HG03095 (cell line): ENCODE measurements at regions not wholly inside any gene's neighbourhood (a gene's known extent, or its start where the extent isn't known, plus 50 kb on each side); places are given as distances from the start of the nearest gene placed in this dataset.
"Not testable (repeated sequence)": the region's sequence is repeated elsewhere in the genome, so short reads cannot be mapped to it uniquely, and the experiment has no call there.

ENCODE experiments used
- ATAC-seq: cut with Tn5 transposase; IDR thresholded peaks from one replicate; pipeline ENCODE4 v1.9.1; 2021; ENCODE audit warnings: moderate library complexity; ENCODE audit not compliant: unreplicated experiment

DNA sequence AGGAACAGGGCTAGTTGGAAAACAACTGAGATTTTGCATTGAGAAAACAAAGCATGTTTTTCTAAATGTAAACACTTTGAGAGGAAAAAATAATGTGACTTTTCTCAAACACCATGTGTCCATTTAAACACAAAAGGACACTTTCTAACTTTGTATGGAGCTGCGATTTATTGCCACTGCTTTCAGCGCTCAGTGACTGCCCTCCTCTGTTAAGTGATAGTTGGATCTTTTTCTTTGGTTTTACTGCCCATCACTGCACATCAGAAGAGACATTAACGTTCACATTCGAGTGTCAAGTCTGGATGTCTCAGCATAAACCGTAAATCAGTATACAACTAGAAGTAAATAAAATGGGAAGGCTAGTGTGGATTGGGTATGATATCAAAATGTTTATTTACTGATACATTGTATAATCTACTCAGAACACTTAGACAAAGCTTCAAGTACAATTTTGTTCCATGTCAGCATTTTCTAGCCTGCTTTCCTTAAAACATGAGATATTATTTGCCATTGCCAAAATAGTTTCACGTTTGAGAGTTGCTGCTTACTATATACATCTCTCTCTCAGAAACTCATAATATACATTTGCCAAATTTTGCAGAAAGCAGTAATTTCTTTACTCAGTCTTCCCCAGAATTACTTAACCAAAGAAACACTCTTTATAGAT, 237.6 kb downstream of the IKZF2 start:
- ATAC-seq: no peak

DNA sequence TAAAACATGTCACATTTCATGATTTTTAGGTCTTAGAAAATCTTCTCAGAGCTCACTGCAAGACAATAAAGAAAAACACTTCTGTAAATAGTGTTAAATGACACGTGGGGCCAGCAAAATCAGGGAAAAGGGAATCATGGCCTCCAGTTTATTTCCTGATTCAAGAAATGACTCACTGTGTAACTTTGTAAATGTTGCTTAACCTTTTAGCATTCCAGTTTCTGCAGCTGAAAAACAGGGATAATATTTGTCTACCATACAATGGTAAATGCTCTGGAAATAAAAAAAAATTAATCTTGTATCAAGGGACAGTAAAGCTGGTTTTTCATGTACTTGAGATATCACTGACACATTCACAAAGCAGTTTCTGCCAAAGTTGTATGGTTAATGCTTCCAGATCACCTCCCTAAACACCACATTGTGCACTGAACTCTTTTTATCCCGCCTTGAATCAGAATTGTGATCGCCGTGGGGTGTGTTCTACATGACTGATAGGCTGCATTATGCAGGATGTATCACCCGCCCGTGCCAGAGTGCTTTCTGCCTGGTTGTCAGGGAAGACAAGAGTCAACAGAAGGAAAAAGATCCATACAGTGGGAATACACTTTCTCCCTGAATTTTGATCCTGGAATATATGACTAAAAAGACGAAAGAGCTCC, 238.8 kb downstream of the IKZF2 start:
- ATAC-seq: no peak

DNA sequence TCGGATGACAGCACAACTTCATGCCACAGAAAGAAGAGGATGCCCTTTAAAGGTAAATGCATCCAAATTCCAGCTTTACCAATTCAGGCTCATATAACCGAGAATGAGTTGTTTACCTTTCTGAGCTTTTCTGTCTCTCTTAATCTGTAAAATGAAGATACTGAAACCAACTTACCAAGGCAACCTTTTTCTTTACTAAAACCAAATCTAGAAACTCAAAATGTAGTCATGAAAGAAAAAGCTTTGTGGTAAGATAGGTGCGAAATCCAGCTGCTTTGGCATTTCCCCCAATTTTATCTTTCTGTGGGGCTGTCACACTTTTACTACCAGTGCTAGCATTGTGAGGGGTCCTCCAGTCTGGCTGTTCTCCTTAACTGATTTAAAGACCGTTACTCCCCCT, 240.4 kb downstream of the IKZF2 start:
- ATAC-seq: no peak

DNA sequence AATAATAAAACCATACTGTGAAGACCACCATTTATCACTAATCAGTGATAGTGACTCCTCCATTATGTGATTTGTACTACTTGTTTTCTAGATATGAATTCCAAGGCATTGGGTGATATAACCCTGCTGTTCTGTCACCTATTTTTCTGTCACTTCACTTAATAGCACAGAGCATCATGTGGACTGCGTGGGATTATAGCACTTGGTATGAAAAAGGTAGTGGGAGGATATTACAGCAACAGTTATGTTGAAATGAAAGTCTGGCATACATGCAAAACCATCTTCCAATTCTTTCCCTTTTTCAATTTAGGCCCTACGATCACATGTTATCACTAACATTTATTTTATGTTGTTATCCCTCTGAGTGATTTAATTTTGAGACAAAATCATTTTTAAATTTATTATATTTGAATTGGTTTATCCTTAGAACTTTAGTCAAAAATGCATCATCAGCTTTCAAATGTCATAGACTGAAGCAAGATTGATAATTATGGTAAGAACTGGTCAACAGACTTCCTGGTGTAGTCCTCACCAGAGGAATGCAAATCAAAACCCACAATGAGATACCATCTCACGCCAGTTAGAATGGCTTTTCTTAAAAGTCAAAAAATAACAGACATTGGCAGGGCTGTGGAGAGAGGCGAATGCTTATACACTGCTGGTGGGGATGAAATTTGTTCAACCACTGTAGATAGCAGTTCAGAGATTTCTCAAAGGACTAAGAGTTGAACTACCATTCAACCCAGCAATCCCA, 242.6 kb downstream of the IKZF2 start:
- no peak for ATAC-seq

DNA sequence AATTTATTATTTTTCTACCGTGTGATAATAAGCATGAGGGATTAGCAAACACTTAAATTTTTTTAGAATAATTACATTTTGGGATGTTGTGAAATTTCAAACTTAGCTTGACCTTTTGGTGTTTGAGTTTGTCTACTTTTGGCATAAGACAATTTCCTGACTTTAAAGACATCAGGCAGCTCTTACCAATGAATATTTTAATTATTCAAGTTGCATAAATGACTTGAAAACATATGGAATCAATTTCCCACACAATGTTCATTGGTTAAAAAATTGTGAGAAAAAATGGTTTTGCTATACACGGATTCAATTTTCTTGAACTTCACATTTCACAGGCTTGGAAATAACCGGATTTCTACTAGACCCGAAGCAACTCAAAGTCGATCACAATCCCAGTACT, 243.4 kb downstream of the IKZF2 start:
- no peak for ATAC-seq

DNA sequence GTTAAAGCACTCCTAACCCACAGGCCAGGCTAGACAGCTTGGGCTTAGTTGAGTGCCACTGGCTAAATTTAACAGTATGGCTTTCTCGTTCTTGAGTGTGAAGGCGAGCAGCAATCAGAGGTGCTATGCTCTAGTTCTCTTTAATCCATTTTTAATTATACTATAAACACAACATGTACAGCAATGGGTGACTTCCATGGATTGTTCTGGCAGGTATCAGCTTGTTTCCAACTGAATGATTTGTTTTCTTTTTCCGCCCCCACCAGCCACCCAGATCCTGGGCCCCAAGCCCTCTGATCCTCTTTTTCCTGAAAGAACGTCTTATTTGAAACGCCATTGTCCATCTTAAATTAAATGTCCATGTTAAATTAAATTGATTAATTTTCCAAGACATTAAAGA, 244.8 kb downstream of the IKZF2 start:
- ATAC-seq: no peak

DNA sequence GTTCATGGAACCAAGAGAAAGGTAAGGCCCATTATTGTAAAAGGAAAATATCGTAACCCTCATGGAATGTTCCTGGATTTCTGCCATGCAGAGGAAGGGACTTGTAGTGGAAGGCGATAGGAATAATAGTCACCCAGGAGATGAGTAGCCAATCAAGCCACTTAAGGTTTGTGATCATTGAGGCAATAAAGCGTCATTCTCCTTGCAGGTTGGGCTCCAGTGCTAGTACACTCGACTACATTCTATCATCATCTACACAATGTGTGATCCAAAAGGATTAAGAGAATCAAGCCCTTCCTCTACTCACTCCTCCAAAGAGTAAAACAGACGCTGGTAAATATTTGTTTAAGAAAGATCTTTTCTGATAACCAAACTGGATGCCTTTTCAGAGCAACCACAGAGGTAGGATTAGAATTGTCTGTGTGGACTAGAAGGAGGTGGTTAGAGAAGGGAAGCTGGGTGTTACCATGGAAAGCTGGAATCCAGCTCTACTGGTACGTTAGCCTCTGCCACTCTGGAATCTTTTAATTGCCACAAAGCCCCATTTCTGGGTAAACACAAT, 245.7 kb downstream of the IKZF2 start:
- no peak for ATAC-seq

DNA sequence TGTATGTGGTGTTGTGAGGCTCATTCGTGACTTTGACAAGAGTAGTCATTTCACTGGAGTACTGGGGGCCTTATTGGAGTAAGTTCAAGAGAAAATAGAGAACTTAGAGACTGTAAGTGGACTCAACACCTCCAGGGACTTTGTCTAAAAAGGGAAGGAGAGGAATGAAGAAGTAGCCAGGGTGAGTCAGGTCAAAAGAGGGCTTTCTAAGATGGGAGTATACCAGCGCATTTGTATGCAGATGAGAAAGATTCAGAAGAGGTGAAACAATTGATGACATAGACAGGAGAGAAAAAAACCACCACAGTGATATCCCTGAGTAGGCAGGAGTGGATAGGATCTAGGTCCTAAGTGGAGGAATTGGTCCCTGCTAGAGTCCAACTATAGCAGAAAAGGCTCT, 246.8 kb downstream of the IKZF2 start:
- no peak for ATAC-seq

DNA sequence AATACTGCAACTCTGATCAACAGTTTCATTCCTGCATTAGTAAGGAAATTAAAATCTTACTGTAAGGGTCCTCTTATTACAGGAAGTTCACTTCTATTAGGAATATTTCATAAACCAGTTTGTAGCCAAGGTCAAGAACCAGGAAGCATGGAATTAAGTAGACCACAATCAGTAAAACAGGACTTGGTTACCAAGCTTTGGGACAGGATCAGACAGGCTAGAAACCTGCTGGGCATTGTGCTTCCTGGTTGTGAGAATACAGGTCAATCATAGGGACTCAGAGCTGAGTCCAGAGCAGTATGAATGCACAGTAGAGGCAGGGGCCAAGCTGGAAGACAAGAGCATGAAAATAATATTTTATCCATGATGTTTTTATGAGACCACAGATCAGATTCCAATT, 248.0 kb downstream of the IKZF2 start:
- ATAC-seq: no peak

DNA sequence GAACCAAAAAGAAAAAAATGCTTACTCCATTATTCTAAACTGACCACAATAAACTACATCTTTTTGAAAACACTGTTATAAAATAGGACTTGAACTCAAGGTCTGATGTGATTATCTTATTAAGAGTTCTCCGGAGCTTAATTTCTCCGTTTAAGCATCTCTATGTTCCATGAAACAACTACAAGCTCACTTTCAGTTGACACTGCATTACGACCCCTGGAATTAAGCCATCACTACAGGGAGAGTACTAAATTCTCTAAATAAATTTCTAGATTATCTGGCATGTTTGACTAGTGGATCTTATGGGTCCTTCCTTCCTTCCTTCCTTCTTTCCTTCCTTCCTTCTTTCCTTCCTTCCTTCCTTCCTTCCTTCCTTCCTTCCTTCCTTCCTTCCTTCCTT, 249.0 kb downstream of the IKZF2 start:
- ATAC-seq: no peak

DNA sequence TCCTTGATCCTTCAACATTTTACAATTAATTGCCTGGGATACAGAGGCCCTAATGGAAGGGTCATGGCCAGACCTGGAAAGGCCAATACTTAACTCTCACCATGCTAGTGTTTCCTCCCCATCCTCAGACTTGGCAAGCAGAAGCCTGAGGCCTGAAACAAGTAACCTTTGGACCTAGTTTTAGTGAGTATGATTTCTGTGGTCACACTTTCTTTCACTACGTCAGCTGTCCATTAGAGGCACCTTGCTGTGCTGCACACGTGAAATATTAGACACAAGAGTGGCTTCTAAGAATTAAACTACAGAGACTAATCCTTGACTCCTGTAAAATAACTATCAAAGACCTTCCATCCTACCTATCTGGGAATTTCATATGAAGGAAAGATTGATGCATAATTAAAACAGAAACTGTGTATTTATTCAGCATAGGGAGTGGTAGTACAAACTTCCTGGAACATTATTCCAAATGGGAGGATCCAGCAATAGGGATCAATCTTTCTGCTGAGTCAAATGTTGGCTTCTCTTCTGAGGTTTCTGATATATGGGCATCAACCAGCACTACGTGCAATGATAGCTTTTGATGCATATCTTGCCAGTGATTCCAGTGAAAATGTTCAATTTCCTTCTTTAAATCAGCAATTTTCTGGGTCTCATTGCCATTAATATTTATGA, 249.7 kb downstream of the IKZF2 start:
- no peak for ATAC-seq

DNA sequence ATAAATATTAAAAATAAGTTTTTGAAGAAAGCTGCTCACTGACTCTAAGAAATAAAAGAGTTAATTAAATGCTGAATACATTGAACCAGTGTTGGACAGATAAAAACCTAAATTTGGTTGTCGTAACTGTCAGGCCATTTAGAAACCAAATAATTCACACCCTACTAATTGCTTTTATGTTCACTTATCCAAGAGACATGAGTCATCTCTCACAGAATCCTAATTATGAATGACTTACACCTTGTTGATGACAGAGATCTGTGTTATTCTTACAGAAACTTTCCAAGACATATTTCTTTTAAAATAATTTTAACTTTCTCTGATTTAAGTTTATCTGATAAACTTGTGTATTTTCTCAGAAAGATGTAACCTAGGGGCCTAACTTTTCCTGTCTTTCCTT, 250.7 kb downstream of the IKZF2 start:
- ATAC-seq: no peak

DNA sequence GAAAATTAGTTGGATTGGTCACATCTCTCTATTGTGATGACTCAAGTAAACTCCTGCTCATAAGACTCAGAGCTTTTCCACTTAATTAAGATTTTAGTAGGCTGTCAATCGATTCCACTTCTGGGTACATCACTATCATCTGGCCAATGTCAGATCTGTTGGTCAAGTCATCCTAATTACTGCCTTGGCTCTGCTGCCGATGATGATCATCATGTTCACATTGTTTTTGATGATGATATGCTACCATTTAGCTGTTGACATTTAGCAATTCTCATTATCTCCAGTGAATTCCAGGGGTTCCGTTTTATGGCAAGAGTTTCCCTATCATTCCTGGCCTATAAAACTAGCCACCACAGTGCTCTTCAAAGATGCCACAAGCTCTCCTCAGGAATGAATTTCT, 253.4 kb downstream of the IKZF2 start:
- ATAC-seq: no peak

DNA sequence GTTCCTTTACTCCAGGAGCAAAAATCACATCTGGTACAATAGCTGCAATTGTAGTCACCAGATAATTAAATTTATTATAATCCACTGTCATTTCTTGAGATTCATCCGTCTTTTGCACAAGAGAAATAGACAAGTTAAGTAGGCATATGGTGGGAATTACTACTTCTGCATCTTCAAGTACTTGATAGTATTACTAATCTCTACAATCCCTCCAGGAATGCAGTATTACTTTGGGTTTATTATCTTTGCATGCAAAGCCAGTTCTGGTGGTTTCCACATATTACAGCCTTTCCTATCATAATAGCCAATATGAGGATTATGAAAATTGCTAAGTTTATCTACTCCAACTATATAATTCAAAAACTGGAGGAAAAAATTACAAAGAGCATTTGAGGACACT, 254.1 kb downstream of the IKZF2 start:
- ATAC-seq: no peak

DNA sequence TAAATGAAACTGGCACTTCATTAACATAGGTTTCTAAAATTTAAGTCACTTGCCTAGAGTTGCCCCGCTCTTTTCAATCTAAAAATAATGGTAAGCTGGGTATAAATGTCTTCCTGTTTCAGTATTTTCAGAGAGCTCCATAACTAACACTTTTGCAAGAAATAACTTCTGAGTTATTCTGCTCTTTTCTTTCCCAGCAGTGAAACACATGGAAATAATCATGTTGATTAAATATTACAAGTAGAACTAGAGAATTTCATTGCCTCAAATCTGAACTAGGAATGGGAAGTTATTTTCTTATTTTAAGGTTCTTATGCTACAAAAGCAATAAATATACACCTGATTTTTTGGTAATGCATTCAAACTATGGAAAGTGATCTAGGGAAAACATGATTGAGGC, 257.4 kb downstream of the IKZF2 start:
- no peak for ATAC-seq

DNA sequence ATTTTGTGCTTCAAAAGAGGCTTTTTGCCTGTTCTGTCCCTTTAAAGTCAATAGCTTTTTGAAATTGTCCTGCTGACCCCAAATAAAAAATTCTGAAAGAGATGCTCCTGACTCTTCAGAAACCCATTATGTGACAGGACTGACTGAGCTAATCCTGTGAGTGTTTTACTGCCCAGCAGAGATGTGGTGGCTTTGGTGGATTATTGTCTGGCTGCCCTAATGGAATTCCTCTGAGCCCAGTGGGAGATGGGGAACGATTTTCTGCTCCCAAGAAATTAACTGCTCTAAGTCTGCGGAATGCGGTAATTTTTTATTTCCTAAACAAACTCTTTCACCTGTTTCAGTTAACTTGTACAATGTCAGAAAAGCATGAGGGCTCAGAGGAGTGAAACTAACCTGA, 258.2 kb downstream of the IKZF2 start:
- ATAC-seq: no peak

DNA sequence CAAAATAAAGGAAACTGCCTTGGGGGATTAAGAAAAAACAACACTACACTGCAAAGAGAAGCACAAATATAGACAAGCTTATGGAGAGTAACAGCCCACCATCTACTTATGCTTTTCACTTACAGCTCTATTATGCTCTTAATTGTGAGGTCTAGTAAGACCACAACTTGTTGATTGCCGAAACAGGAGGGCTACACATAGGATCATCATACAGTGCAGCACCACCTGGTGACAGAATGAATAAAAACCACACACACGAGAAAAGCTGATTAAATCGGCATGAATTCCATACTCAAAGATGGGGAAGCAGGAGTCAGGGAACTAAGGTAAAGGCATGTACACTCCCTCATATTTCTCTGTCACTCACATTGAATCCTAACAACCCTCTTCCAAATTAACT, 259.2 kb downstream of the IKZF2 start:
- no peak for ATAC-seq

DNA sequence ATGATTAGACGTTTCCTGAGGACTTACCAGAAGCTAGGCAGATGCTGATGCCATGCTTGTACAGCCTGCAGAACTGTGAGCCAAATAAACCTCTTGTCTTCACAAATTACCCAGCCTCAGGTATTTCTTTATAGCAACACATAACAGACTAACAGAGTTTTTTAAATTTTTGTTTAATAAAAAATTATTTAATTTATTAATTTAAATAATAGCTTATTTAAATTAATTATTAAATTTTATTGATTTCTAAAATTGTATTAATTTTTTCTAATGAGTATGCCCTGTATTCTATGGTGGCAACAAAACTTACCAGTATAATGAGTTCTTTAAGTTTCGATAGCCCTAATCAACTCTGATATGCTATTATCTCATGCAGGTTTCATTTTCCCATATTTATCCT, 259.8 kb downstream of the IKZF2 start:
- no peak for ATAC-seq

DNA sequence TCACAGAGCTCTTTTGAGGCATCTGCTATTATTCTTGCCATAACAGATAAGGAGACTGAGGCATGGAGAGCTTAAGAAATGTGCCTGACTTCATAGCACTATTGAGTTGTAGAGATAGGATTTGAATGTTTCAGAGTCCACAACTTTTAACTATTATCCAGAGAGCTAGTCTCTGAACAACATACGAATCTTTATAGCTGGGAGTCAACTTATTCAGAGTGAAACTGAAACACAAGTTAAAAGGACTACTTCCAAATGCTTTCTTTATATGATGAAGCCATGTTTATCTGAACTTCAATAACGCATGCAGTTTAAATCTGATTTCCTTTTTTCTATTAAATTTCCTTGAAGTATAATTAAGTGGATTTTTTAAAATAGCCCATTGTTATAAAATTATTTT, 268.8 kb downstream of the IKZF2 start:
- ATAC-seq: no peak

DNA sequence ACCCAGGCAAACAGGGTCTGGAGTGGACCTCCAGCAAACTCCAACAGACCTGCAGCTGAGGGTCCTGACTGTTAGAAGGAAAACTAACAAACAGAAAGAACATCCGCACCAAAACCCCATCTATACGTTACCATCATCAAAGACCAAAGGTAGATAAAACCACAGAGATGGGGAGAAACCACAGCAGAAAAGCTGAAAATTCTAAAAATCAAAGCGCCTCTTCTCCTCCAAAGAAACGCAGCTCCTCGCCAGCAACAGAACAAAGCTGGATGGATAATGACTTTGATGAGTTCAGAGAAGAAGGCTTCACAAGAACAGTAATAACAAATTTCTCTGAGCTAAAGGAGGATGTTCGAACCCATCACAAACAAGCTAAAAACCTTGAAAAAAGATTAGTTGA, 274.9 kb downstream of the IKZF2 start:
- not testable (repeated sequence) for ATAC-seq

DNA sequence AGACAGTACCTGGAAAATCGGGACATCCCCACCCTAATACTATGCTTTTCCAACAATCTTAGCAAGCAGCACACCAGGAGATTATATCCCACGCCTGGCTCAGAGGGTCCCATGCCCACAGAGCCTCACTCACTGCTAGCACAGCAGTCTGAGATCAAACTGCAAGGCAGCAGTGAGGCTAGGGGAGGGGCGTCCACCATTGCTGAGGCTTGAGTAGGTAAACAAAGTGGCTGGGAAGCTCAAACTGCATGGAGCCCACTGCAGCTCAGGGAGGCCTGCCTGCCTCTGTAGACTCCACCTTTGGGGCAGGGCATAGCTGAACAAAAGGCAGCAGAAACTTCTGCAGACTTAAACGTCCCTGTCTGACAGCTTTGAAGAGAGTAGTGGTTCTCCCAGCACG, 275.5 kb downstream of the IKZF2 start:
- ATAC-seq: not testable (repeated sequence)
